ENCODE measurements at regions not wholly inside any gene's neighbourhood (a gene's known extent, or its start where the extent isn't known, plus 50 kb on each side); places are given as distances from the start of the nearest gene placed in this dataset.

DNA sequence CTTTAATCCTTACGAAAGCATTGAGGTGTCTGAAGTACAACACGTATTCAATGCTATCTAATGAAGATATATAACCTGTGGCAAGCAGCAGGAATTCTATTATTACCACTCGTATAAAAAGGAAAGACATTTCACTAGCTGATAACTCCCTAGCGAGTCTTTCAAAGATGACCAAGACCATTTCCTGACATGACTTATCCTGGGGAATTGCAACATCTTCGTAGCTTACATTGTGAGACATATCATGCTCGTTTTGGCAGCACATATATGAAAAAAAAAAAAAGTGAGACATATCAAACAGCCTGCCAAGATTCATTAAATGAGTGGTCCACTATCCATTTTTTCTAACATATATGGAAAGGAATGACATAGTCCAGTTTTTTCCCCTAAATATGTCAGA, 337.0 kb downstream of the FSCB start:
- ATAC-seq (no peak), DNase-seq (no peak)
- Histone ChIP-seq H3K4me3 (no peak overlapping the region), H3K9me3 (peaks cover 0 to 11% (median 0%) of the 10 kb centered on the region in 12 donors), H3K36me3 (no peaks in the 10 kb centered on the region), H3K4me1 (no peaks in the 10 kb centered on the region), H3K27me3 (no peaks in the 10 kb centered on the region), H3K27ac (no peak overlapping the region)
- TF ChIP-seq, protein P1, sequence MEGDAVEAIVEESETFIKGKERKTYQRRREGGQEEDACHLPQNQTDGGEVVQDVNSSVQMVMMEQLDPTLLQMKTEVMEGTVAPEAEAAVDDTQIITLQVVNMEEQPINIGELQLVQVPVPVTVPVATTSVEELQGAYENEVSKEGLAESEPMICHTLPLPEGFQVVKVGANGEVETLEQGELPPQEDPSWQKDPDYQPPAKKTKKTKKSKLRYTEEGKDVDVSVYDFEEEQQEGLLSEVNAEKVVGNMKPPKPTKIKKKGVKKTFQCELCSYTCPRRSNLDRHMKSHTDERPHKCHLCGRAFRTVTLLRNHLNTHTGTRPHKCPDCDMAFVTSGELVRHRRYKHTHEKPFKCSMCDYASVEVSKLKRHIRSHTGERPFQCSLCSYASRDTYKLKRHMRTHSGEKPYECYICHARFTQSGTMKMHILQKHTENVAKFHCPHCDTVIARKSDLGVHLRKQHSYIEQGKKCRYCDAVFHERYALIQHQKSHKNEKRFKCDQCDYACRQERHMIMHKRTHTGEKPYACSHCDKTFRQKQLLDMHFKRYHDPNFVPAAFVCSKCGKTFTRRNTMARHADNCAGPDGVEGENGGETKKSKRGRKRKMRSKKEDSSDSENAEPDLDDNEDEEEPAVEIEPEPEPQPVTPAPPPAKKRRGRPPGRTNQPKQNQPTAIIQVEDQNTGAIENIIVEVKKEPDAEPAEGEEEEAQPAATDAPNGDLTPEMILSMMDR (IDR thresholded peaks at IDR 0.05), result no peak
- TF ChIP-seq POLR2A (IDR thresholded peaks at IDR 0.05), result no peak
- 30 to 41% (median 33%) methylated on average over 6 of the region's 6 CpGs for WGBS, 4 donors
- intact Hi-C loops (cut with DNase I), result no loop called here

DNA sequence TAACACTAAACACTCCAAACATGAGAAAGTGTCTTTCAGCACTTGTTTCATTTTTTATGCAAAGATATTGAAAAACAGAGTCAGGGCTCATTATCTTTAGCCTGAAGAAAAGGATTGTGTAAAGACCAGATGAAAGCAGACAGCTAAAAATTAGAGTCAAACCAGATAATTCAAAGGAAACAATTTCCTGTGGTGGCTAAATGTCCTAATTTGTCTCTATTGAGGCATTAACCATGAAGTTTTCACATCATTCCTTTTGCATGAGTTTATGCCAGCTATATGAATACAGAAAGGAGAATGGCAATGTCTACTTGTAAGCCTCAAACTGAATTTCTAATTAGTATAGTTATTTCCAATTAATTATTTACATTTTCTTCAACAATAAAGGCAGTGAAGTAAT, 338.5 kb downstream of the FSCB start:
- Histone ChIP-seq H3K27me3 (no peaks in the 10 kb centered on the region), H3K9me3 (peaks cover 0 to under 1% (median 0%) of the 10 kb centered on the region in 12 donors), H3K4me3 (no peak overlapping the region), H3K36me3 (no peaks in the 10 kb centered on the region), H3K4me1 (no peaks in the 10 kb centered on the region), H3K27ac (no peak overlapping the region)
- intact Hi-C loops (cut with DNase I), result no loop called here
- TF ChIP-seq, protein P1 (IDR thresholded peaks at IDR 0.05), result no peak
- no peak for TF ChIP-seq POLR2A (IDR thresholded peaks at IDR 0.05)
- ATAC-seq (no peak), DNase-seq (no peak)

DNA sequence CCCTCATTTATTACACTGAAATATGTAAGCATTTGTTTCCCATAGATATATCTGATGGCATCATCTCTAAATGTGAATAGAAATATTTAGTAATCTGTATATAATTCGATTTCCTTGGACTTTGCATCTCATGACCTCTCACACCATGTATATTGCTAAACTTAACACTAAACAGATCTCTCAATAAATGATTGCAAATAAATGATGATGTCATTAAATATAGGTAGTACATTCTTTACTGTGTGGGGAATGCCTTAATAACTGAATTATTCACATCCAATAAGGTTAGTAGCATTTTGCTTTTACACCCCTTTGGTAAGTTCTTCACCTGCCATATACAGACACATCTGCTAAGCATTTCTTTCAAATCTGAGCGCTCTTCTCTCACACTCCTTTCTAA, 340.5 kb downstream of the FSCB start:
- H3K27ac ChIP-seq, result no peak overlapping the region
- H3K4me3 ChIP-seq, result no peak overlapping the region
- 76 to 88% (median 84%) methylated on average over 2 of the region's 2 CpGs for WGBS, 4 donors
- TF ChIP-seq, protein P1 (IDR thresholded peaks at IDR 0.05), result no peak
- TF ChIP-seq POLR2A (IDR thresholded peaks at IDR 0.05), result no peak
- no peaks in the 10 kb centered on the region for H3K4me1 ChIP-seq
- no peaks in the 10 kb centered on the region for H3K27me3 ChIP-seq
- no peaks in the 10 kb centered on the region for H3K36me3 ChIP-seq
- DNase-seq (no peak), ATAC-seq (no peak)
- intact Hi-C loops (cut with DNase I), result no loop called here
- H3K9me3 ChIP-seq, result no peaks in the 10 kb centered on the region

DNA sequence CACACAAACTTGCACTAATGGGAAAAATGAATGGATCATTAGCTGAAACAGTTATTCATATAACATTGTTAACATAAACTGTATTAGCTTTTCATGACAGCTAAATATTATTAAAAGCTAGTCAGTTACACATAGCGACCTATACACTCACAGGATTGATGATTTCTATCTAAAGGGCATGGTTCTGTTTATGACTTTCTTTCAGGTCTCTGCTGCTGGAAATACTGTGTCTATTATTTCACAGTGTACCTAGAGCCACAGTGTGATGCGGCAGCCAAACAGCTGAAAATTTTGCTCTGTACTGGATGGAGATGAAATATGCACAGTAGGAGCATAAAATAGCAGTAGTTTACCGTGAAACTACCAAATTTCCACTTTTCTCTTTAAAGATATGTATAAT, 341.1 kb downstream of the FSCB start:
- Histone ChIP-seq H3K4me1 (no peaks in the 10 kb centered on the region), H3K36me3 (no peaks in the 10 kb centered on the region), H3K4me3 (no peak overlapping the region), H3K27me3 (no peaks in the 10 kb centered on the region), H3K27ac (no peak overlapping the region), H3K9me3 (peaks cover 0 to 4% (median 0%) of the 10 kb centered on the region in 12 donors)
- ATAC-seq, result no peak
- intact Hi-C loops (cut with DNase I), result no loop called here
- TF ChIP-seq, protein P1 (IDR thresholded peaks at IDR 0.05), result no peak
- no peak for TF ChIP-seq POLR2A (IDR thresholded peaks at IDR 0.05)
- no peak for DNase-seq
- WGBS, 4 donors, result 70 to 80% (median 72%) methylated on average over 3 of the region's 3 CpGs
